Keratinocyte (primary cell): ENCODE measurements at regions not wholly inside any gene's neighbourhood (a gene's known extent, or its start where the extent isn't known, plus 50 kb on each side); places are given as distances from the start of the nearest gene placed in this dataset.
"Not testable (repeated sequence)": the region's sequence is repeated elsewhere in the genome, so short reads cannot be mapped to it uniquely, and the experiment has no call there.

ENCODE experiments used
- DNase-seq: peaks from one replicate; pipeline ENCODE4 v3.0.0-alpha.2; 2011; ENCODE audit warnings: low read depth, missing footprints, low spot score
- FAIRE-seq: peaks from 2 replicates; lab custom pipeline; 2011; peaks lifted over from hg19 to GRCh38; lab: Jason Lieb, UNC
- H2AFZ ChIP-seq: 2 replicates; pipeline ENCODE4 v1.6.0; 2012; ENCODE audit warnings: low read length, control low read depth, inconsistent platforms; ENCODE audit not compliant: control insufficient read depth
- H3K27ac ChIP-seq: 2 replicates; pipeline ENCODE4 v1.5.1; 2011; ENCODE audit warnings: low read length; ENCODE audit not compliant: control insufficient read depth, insufficient read depth
- H3K27me3 ChIP-seq: 3 replicates; pipeline ENCODE4 v1.6.0; 2011; ENCODE audit warnings: low read length; ENCODE audit not compliant: control insufficient read depth, insufficient read depth; ENCODE audit errors: extremely low read depth
- H3K36me3 ChIP-seq, 2 experiments: 2 replicates in 1 of 2; 3 replicates in 1 of 2; pipeline ENCODE4 v1.5.1; 2011; ENCODE audit warnings: low read length in 2 of 2, mild to moderate bottlenecking in 1 of 2; ENCODE audit not compliant: control insufficient read depth in 2 of 2, insufficient read depth in 2 of 2; ENCODE audit errors: extremely low read depth in 1 of 2
- H3K4me1 ChIP-seq: 3 replicates; pipeline ENCODE4 v1.5.1; 2011; ENCODE audit warnings: low read length; ENCODE audit not compliant: control insufficient read depth, insufficient read depth; ENCODE audit errors: extremely low read depth
- H3K4me2 ChIP-seq: 3 replicates; pipeline ENCODE4 v1.6.0; 2011; ENCODE audit warnings: low read depth, low read length; ENCODE audit not compliant: control insufficient read depth, insufficient read depth; ENCODE audit errors: extremely low read depth
- H3K4me3 ChIP-seq, 3 experiments: fragments of 200-600 bp in 1 of 3; sonication (generic) in 1 of 3; 2 replicates in 2 of 3; 3 replicates in 1 of 3; pipeline ENCODE4 v1.5.1; 2011 to 2016; ENCODE audit warnings: low read length in 3 of 3, mild to moderate bottlenecking in 3 of 3, control low read depth in 2 of 3, inconsistent platforms in 1 of 3, low read depth in 1 of 3, mixed read lengths in 1 of 3, mixed run types in 1 of 3, moderate library complexity in 1 of 3; ENCODE audit not compliant: control insufficient read depth in 2 of 3, insufficient read depth in 2 of 3; ENCODE audit errors: extremely low read depth in 1 of 3
- H3K79me2 ChIP-seq: 2 replicates; pipeline ENCODE4 v1.6.0; 2012; ENCODE audit warnings: low read length; ENCODE audit not compliant: control insufficient read depth, insufficient read depth
- H3K9ac ChIP-seq: 3 replicates; pipeline ENCODE4 v1.6.0; 2011; ENCODE audit warnings: low read length; ENCODE audit not compliant: control insufficient read depth, insufficient read depth; ENCODE audit errors: extremely low read depth
- H3K9me1 ChIP-seq: 3 replicates; pipeline ENCODE4 v1.6.0; 2011; ENCODE audit warnings: low read length; ENCODE audit not compliant: control insufficient read depth, insufficient read depth; ENCODE audit errors: extremely low read depth
- H3K9me3 ChIP-seq: 2 replicates; pipeline ENCODE4 v1.5.1; 2012; ENCODE audit warnings: low read depth, low read length; ENCODE audit not compliant: control insufficient read depth
- H4K20me1 ChIP-seq: 3 replicates; pipeline ENCODE4 v1.6.0; 2011; ENCODE audit warnings: low read length; ENCODE audit not compliant: control insufficient read depth, insufficient read depth; ENCODE audit errors: extremely low read depth
- CTCF ChIP-seq, 3 experiments: IDR thresholded peaks in 1 of 3; conservative IDR thresholded peaks in 1 of 3; optimal IDR thresholded peaks in 1 of 3; 2 replicates in 2 of 3; 3 replicates in 1 of 3; pipeline versions ENCODE3 to v1.5.1; 2011; ENCODE audit warnings: low read length in 3 of 3, mild to moderate bottlenecking in 3 of 3, moderate library complexity in 2 of 3, control low read depth in 1 of 3, inconsistent platforms in 1 of 3; ENCODE audit not compliant: insufficient read depth in 2 of 3; ENCODE audit errors: extremely low read depth in 1 of 3
- dilution Hi-C: fragments of 300-500 bp; cut with MboI; formaldehyde crosslinking; loops from one replicate; pipeline ENCODE4 v1.7.0; 2020; ENCODE audit warnings: low sequenced_read_pairs; ENCODE audit not compliant: extremely low pct_ligation_motif_present

GRCh38 chr11:3454844-3455243 lies 75.9 kb upstream of the ZNF195 start:
- H3K27me3 ChIP-seq, H3K36me3 ChIP-seq, H4K20me1 ChIP-seq, H2AFZ ChIP-seq, H3K79me2 ChIP-seq, DNase-seq, FAIRE-seq, H3K9me3 ChIP-seq, H3K27ac ChIP-seq, H3K4me1 ChIP-seq, H3K9me1 ChIP-seq, dilution Hi-C loops, H3K4me3 ChIP-seq, H3K9ac ChIP-seq: not testable (repeated sequence)
- H3K4me2 ChIP-seq: peak overlapping the region; percentile 10
- TF ChIP-seq CTCF (optimal IDR thresholded peaks at IDR 0.05 in 1 of 3, IDR thresholded peaks at IDR 0.05 in 1 of 3, conservative IDR thresholded peaks at IDR 0.05 in 1 of 3; ENCODE audit: extremely low read depth in 1 of 3, insufficient read depth in 2 of 3, low read length in 3 of 3): peak in 2 of 3 experiments; percentile 60 to 64

GRCh38 chr11:3453596-3454256 lies 74.8 kb upstream of the ZNF195 start:
- dilution Hi-C loops, H3K27me3 ChIP-seq, H3K9me3 ChIP-seq, H3K9ac ChIP-seq, H3K27ac ChIP-seq, H2AFZ ChIP-seq, H3K9me1 ChIP-seq, H3K4me2 ChIP-seq, H3K4me3 ChIP-seq, DNase-seq, FAIRE-seq, H3K36me3 ChIP-seq, H4K20me1 ChIP-seq, H3K4me1 ChIP-seq, H3K79me2 ChIP-seq: not testable (repeated sequence)

- H3K79me2 ChIP-seq, H3K36me3 ChIP-seq, H3K4me2 ChIP-seq, FAIRE-seq, H2AFZ ChIP-seq, H3K27me3 ChIP-seq, H3K9me3 ChIP-seq, H3K9ac ChIP-seq, H3K9me1 ChIP-seq, H3K4me1 ChIP-seq, H3K4me3 ChIP-seq, dilution Hi-C loops, H3K27ac ChIP-seq, DNase-seq, H4K20me1 ChIP-seq: not testable (repeated sequence)
Measured at GRCh38 chr11:3450822-3451221, 71.9 kb upstream of the ZNF195 start.

GRCh38 chr11:3445535-3445934 lies 66.6 kb upstream of the ZNF195 start:
- H3K27ac ChIP-seq, FAIRE-seq, dilution Hi-C loops: not testable (repeated sequence)

More at GRCh38 chr11:3445535-3445934, 66.6 kb upstream of the ZNF195 start:
- H3K4me2 ChIP-seq, H2AFZ ChIP-seq, DNase-seq, H3K9me1 ChIP-seq, H3K36me3 ChIP-seq, H3K9me3 ChIP-seq, H3K4me3 ChIP-seq, H3K9ac ChIP-seq, H3K4me1 ChIP-seq, H4K20me1 ChIP-seq, H3K27me3 ChIP-seq, H3K79me2 ChIP-seq: not testable (repeated sequence)
